SKM-1 treated with dmso at 0.1 percent for 144 hours (cell line): ENCODE measurements at regions not wholly inside any gene's neighbourhood (a gene's known extent, or its start where the extent isn't known, plus 50 kb on each side); places are given as distances from the start of the nearest gene placed in this dataset.

Source experiments
- DNase-seq: peaks from one replicate; lab custom pipeline; 2025; ENCODE audit not compliant: unreplicated experiment; lab: John Stamatoyannopoulos, UW

DNA sequence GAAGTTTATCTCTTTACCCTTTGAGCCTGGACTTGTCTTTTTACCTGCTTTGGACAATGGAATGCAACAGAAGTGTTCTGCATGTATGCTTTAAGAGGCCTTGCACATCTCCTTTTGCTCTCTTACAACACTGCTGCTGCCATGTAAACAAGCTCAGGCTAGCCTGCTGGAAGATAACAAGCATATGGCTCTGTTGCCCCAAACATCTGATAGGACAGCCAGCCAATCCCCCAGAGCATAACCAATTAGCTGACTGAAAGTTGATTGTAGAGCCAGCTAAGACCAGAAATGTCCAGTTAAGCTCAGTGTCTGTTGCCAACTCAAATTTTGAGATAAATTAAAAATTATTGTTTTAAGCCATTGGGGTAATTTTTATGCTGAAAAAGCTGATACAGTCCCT, 510.6 kb upstream of the CNKSR2 start:
- DNase-seq, result no peak

- DNase-seq, result no peak
Observed at GRCh38 chrX:20861113-20861512, 513.1 kb upstream of the CNKSR2 start.

- no peak for DNase-seq
Observed at GRCh38 chrX:20857746-20858145, 516.5 kb upstream of the CNKSR2 start.

- no peak for DNase-seq
Observed at GRCh38 chrX:20838477-20838876, 535.7 kb upstream of the CNKSR2 start.

DNA sequence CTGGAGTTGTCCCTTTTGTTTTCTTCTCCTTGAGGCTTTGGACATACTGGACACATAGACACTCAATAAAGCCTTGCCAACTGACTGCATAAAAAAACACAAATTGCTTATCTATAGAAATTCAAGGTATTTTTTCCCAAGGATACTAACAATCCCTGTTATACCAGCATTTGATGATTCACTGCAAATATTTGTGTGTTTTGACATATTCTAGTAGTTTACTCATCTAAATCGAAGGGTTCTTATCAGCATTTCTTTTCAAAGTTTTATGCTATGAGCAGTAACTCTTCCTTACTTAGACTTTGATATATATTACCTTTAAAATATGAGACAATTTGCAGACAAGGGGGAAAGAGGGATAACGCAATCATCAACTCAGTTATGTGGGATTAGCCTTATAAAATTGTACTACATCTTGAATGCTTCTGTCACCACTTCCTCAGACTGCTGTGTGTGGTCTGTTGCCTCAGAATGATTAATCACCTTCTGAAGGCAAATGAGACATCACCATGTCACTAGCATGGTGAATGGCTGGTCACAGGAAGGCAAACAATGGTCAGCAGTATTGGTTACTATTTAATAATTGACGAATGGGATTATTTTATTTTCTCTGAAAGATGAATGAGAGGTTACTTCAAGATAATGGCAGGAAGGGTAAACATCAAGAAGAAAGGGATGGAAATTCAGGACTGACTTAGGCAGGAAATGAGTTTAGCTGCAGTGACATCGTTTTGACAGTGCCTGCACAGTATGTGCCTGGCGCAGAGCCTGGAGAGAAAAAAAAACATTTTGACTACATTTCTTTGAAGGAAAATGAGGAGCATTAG, 544.3 kb upstream of the CNKSR2 start:
- DNase-seq, result no peak

- DNase-seq, result no peak
Observed at GRCh38 chrX:20825984-20826383, 548.2 kb upstream of the CNKSR2 start.

DNA sequence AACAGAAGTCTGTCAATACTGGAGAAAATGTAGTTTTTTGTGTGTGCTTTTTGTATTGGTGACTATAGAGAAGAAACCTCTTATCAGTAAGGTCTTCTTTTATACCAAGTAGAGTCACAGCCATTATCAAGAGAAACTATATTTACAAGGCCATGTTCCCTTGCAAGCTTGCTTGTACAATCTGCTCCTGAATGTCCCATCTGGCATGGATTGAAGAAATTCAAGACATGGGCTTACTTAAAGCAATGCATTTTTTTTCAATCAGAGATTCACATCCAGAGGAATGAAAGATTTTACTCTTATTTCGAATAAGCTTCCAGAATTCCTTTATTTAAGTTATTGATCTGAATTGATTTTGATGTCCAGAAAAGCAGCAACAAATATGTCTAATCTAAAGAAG, 537.3 kb upstream of the RPS6KA3 start:
- no peak for DNase-seq

- no peak for DNase-seq
Observed at GRCh38 chrX:20802036-20802435, 535.3 kb upstream of the RPS6KA3 start.

DNA sequence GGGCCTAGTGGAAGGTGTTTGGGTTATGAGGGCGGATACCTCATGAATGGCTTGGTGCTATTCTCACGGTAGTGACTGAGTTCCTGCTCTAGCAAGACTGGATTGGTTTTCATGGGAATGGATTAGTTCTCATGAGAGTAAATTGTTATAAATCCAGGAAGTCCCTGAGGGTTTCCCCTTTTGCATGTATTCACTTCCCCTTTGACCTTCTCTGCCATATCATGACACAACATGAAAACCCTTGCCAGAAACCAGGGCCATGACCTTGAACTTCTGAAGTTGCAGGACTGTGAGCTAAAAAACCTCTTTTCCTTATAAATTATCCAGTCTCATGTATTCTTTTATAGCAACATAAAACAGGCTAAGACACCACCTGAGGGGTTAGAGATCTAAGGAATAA, 529.7 kb upstream of the RPS6KA3 start:
- no peak for DNase-seq

- no peak for DNase-seq
Observed at GRCh38 chrX:20789103-20789502, 522.4 kb upstream of the RPS6KA3 start.

DNA sequence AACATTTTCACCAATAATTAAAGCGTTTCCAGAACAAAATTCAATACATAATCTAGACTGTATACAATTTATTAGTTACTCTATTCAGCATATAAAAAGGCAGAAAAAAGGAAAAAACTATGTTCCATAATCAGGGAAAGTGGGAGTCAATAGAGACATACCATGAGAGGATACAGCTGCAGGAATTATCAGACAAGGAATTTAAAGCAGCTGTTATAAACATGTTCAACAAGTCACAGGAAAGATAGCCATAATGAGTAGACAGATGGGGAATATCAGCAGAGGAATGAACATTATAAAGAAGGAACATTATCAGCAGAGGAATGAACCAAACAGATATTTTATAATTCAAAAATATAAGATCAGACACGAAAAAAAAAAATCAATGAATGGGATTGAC, 500.6 kb upstream of the RPS6KA3 start:
- no peak for DNase-seq

DNA sequence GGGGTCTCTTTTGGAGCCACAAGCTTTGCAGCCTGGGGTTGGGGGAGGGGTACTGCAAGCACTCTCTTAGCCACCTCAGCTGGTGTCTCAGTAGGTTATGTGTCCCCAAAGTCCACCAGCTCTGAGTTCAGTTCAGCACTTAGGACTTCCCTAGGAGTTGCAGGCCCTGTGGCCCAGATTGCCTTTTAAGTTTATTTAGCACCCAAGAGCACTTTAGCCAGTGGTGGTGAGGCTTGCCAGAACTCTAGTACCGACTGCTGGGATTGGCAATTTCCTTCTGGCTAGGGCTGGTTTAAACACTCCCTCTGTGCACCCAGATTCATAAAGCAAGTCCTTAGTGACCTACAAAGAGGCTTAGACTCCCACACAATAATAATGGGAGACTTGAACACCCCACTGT, 489.9 kb upstream of the RPS6KA3 start:
- no peak for DNase-seq

DNA sequence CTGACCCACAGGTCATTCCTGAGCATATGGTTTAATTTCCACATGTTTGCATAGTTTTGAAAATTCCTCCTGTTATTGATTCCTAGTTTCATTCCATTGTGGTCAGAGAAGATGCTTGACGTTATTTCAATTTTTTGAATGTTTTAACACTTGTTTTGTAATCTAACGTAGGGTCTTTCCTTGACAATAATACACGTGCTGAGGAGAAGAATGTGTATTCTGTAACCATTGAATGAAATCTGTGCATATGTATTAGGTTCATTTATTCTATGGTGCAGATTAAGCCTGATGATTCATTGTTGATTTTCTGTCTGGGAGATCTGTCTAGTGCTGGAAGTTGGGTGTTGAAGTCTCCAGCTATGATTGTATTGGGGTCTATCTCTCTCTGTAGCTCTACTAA, 486.4 kb upstream of the RPS6KA3 start:
- no peak for DNase-seq

DNA sequence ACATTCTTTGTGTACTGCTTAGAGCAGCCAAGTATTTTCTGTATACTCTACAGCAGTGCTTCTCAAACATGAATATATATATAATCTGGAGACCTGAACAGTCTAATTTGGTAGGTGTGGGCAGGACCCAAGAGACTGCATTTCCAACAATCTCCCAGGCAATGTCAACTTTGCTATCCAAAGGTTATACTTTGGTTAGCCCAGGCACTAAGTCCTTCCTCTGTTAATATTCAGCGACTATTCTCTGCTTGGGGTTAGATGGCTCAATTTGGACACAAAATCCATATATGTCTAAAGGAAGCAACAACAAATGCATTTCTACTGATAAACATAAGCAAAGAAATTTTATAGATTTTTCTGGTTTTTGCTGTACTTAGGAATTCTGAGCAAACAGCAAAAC, 480.0 kb upstream of the RPS6KA3 start:
- DNase-seq, result no peak

- no peak for DNase-seq
Observed at GRCh38 chrX:20743046-20743445, 476.3 kb upstream of the RPS6KA3 start.

DNA sequence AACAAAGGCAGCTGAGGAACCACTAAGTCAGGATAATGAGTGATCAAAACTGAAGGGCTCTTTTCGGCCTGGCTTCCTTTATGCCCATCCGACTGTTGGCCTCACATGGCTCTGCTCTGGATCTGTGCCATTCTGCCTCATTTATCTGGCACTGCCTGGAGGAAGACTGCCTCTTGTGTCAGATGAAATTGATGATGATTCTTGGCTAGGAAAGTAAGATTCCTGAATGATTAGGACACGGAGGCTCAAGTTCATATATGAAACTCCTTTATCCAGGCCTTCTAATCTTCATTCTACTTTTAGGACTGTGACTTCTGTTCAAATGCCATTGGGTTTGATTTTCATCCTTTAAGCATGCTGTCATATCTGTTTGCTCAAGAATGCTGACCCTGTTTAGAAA, 475.4 kb upstream of the RPS6KA3 start:
- DNase-seq, result no peak

DNA sequence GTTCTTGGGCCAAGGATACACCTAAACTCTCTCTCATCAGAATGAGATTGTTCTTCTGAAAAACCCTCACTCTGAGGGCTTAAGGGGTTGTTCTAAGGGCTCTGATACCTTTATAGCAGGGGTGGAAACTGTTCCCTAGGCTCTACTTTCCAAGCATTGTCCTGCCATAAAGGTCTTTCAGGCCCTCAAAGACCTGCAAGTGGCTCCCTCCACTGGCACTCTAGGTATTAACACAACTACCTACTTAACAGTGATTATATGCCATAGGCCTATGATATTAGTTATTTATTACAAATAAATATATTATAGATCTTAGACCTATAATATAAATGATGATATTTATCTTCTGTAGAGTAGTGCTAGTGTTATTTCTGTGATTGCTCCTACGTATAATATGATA, 473.7 kb upstream of the RPS6KA3 start:
- no peak for DNase-seq

DNA sequence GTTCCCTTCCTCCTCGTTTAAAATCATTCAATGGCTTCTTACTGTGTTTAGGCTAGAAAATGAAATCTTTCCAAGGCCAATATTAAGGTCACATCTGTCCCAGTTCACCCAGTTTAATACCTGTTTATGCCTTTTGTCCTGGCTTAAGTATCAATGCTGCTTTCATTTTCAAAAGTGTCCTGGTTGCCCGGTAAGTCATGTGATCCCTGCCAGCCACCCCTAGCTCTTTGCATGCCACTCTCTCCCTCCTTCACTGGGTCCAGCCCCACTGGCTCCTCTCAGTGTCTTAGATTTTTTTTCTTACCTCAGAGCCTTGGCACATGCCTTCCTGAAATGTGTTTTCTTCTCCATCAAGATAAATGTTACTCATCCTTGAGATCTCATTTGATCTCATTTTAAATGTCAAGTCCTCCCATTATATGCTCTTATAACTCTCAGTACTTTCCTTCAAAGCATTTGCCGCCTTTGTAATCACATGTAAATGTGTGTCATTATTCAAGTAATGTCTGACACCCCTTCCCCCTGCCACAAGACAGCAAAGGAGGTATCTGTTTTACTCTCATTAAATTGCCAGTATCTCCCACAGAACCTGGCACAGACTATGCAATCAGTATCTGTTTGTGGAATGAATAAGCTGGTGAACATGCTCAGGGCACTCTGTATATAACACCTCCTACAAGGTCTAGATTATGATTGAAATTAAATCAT, 472.5 kb upstream of the RPS6KA3 start:
- DNase-seq, result no peak

DNA sequence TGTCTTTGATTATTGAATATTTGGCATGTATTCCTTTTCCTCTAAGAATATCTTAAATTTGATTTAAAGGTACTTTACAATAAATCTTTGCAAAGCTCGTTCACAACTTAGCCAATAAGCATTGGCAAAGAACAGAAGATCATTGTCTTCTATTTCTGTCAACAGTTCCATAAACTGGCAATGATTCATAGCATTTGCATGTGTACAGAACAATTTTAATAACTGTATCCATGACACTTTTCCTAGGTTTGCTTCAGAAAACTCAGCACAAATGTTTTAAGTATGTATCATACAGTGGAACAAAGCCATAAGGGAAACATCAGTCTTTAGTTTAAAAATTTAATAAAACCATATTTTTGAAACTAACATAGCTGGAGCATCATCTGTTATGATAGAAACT, 462.7 kb upstream of the RPS6KA3 start:
- DNase-seq, result no peak

- no peak for DNase-seq
Observed at GRCh38 chrX:20727447-20727846, 460.7 kb upstream of the RPS6KA3 start.

GRCh38 chrX:20720954-20721626, 454.4 kb upstream of the RPS6KA3 start:
- DNase-seq, result no peak
